Endothelial cell of umbilical vein (primary cell): ENCODE measurements at regions not wholly inside any gene's neighbourhood (a gene's known extent, or its start where the extent isn't known, plus 50 kb on each side); places are given as distances from the start of the nearest gene placed in this dataset.

Experiments
- BruUV-seq: library from RNA; stranded (reverse); fragments of 400-500 nt; replicated peaks from 2 replicates; lab custom pipeline; 2021; lab: Mats Ljungman, UMichigan
- CTCF ChIA-PET: fragments of 300-600, 350-600 bp; sonication (Branson Sonifier 250); formaldehyde crosslinking; loops from one replicate; lab custom pipeline; 2021; ENCODE audit warnings: antibody characterized with exemption, inconsistent platforms; lab: Charles Lee
- POLR2A ChIA-PET: fragments of 300-600, 350-600 bp; sonication (Branson Sonifier 250); formaldehyde crosslinking; loops from one replicate; lab custom pipeline; 2021; ENCODE audit warnings: antibody characterized with exemption, inconsistent platforms; lab: Charles Lee
- DNase-seq: peaks from one replicate; pipeline ENCODE4 v3.0.0-alpha.2; 2011; ENCODE audit warnings: low read depth, low spot score
- FAIRE-seq: peaks from 2 replicates; lab custom pipeline; 2011; peaks lifted over from hg19 to GRCh38; lab: Jason Lieb, UNC
- H2AFZ ChIP-seq: 2 replicates; pipeline ENCODE4 v1.6.0; 2012; ENCODE audit warnings: low read depth, low read length, control low read depth, inconsistent platforms
- H3K27ac ChIP-seq: 2 replicates; pipeline ENCODE4 v1.5.1; 2011; ENCODE audit warnings: low read depth, mild to moderate bottlenecking, control low read depth, low read length, moderate library complexity; ENCODE audit not compliant: insufficient read depth
- H3K27me3 ChIP-seq, 2 experiments: 2 replicates each; pipeline versions ENCODE4 v1.6.0 to v1.6.1; 2011; ENCODE audit warnings: low read length in 2 of 2, mixed read lengths in 1 of 2; ENCODE audit not compliant: control insufficient read depth in 2 of 2, insufficient read depth in 2 of 2
- H3K36me3 ChIP-seq, 2 experiments: 2 replicates in 1 of 2; 3 replicates in 1 of 2; pipeline ENCODE4 v1.5.1; 2011; ENCODE audit warnings: low read length in 2 of 2, mild to moderate bottlenecking in 1 of 2, moderate library complexity in 1 of 2; ENCODE audit not compliant: control insufficient read depth in 2 of 2, insufficient read depth in 2 of 2; ENCODE audit errors: extremely low read depth in 1 of 2
- H3K4me1 ChIP-seq: 3 replicates; pipeline ENCODE4 v1.5.1; 2011; ENCODE audit warnings: mild to moderate bottlenecking, low read length; ENCODE audit not compliant: control insufficient read depth, insufficient read depth; ENCODE audit errors: extremely low read depth
- H3K4me2 ChIP-seq: 2 replicates; pipeline ENCODE4 v1.6.1; 2011; ENCODE audit warnings: low read length, control low read depth, mixed read lengths; ENCODE audit not compliant: insufficient read depth
- H3K4me3 ChIP-seq, 3 experiments: fragments of 200-600 bp in 1 of 3; sonication (generic), shearing (Covaris generic) in 1 of 3; replicated peaks in 1 of 3; 2 replicates each; pipeline ENCODE4 v1.5.1; 2011 to 2016; ENCODE audit warnings: control low read depth in 3 of 3, low read length in 3 of 3, mild to moderate bottlenecking in 2 of 3, inconsistent platforms in 1 of 3, low read depth in 1 of 3, moderate library complexity in 1 of 3; ENCODE audit not compliant: insufficient read depth in 1 of 3
- H3K79me2 ChIP-seq: 2 replicates; pipeline ENCODE4 v1.6.0; 2012; ENCODE audit warnings: low read length, inconsistent platforms; ENCODE audit not compliant: control insufficient read depth, insufficient read depth
- H3K9ac ChIP-seq: replicated peaks from 2 replicates; pipeline ENCODE3; 2011; ENCODE audit warnings: low read length, control low read depth; ENCODE audit not compliant: insufficient read depth; ENCODE audit errors: extremely low read depth
- H3K9me1 ChIP-seq: replicated peaks from 3 replicates; pipeline ENCODE4 v1.6.0; 2011; ENCODE audit warnings: mild to moderate bottlenecking, low read length; ENCODE audit not compliant: control insufficient read depth, insufficient read depth; ENCODE audit errors: extremely low read depth
- H3K9me3 ChIP-seq: replicated peaks from 2 replicates; pipeline ENCODE4 v1.5.1; 2012; ENCODE audit warnings: low read length, inconsistent platforms; ENCODE audit not compliant: control insufficient read depth, insufficient read depth
- H4K20me1 ChIP-seq: replicated peaks from 2 replicates; pipeline ENCODE3; 2011; ENCODE audit warnings: mild to moderate bottlenecking, low read length; ENCODE audit not compliant: control insufficient read depth, insufficient read depth; ENCODE audit errors: extremely low read depth
- EZH2 ChIP-seq: IDR thresholded peaks from 2 replicates; pipeline ENCODE4 v1.6.1; 2012; ENCODE audit warnings: borderline replicate concordance, low read depth, mild to moderate bottlenecking, moderate library complexity, low read length, inconsistent platforms; ENCODE audit not compliant: severe bottlenecking
- GATA2 ChIP-seq: IDR thresholded peaks from 2 replicates; pipeline ENCODE4 v1.7.0; 2011; ENCODE audit warnings: low read depth, mild to moderate bottlenecking, moderate library complexity, mixed read lengths, low read length; ENCODE audit not compliant: insufficient read length, insufficient read depth
- JUN ChIP-seq: IDR thresholded peaks from 2 replicates; pipeline ENCODE4 v1.6.1; 2011; ENCODE audit warnings: borderline replicate concordance, low read depth; ENCODE audit not compliant: insufficient read length, insufficient read depth
- MYC ChIP-seq: IDR thresholded peaks from one replicate; pipeline ENCODE4 v1.6.1; 2011; ENCODE audit warnings: mild to moderate bottlenecking, low read depth, low read length
- POLR2A ChIP-seq: IDR thresholded peaks from 2 replicates; pipeline ENCODE4 v1.6.1; 2012; ENCODE audit warnings: low read depth, mild to moderate bottlenecking, control low read depth, low read length
- POLR2AphosphoS5 ChIP-seq: IDR thresholded peaks from 2 replicates; pipeline ENCODE4 v1.6.1; 2012; ENCODE audit warnings: low read depth, mild to moderate bottlenecking, control low read depth, low read length, moderate library complexity; ENCODE audit not compliant: insufficient read depth
- dilution Hi-C: fragments of 300-500 bp; cut with MboI; formaldehyde crosslinking; loops from one replicate; pipeline ENCODE4 v1.15.0; 2019; ENCODE audit warnings: low sequenced_read_pairs; ENCODE audit not compliant: extremely low pct_ligation_motif_present
- intact Hi-C: fragments of 100-400 bp; cut with micrococcal nuclease; formaldehyde crosslinking; loops from one replicate; pipeline ENCODE4 v1.10.0; 2022
- TF ChIP-seq, protein P1 (sequence below), 2 donors: IDR thresholded peaks; 1 replicate in 1 of 2; 2 replicates in 1 of 2; pipeline ENCODE4 v1.5.1; 2011; ENCODE audit warnings: low read length in 2 of 2, mild to moderate bottlenecking in 2 of 2, moderate library complexity in 2 of 2, control low read depth in 1 of 2, inconsistent platforms in 1 of 2, low read depth in 1 of 2; ENCODE audit not compliant: insufficient read depth in 1 of 2; ENCODE audit errors: extremely low read depth in 1 of 2
- TF ChIP-seq, protein P2 (sequence below): IDR thresholded peaks from 2 replicates; pipeline ENCODE4 v1.6.1; 2011; ENCODE audit not compliant: insufficient read depth, insufficient read length

DNA sequence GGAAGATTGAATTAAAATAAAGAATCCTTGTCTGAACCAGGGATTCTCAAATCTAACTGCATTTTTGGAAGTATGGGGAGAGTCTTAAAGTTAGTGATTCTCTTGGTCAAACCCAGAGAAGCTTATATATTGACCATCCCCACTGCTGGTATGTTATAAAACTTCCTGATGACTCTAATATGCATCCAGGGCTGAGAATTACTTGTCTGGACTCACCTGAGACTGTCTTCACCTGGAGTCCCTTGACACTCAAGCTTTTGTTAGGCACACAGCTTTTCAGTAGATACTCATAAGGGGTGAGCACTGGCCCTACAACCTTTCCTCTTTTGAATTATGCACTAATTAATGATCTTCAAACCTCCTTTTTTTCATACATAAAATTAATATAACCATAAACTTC lies 149.6 kb upstream of the GULP1 start:
- H4K20me1 ChIP-seq = no peaks in the 10 kb centered on the region
- POLR2A ChIA-PET = no interaction called here
- CTCF ChIA-PET = interaction anchor here (0.8 to 1.0 kb wide), 2 partner anchors 10 to 20 kb away, joined by 3 to 4 read pairs; no protein-coding TSS in a partner anchor
- H3K36me3 ChIP-seq = no peaks in the 10 kb centered on the region
- FAIRE-seq (no peak), DNase-seq (peak; percentile 6)
- H3K27me3 ChIP-seq = no peaks in the 10 kb centered on the region
- dilution Hi-C loops = no loop called here
- no peak overlapping the region for H3K9ac ChIP-seq
- no TSS peak for BruUV-seq
- no peak overlapping the region for H3K4me3 ChIP-seq
- no peaks in the 10 kb centered on the region for H3K9me1 ChIP-seq
- H3K79me2 ChIP-seq = no peaks in the 10 kb centered on the region
- no peaks in the 10 kb centered on the region for H3K9me3 ChIP-seq
- H3K4me2 ChIP-seq = no peak overlapping the region
- intact Hi-C loops = no loop called here
- H3K4me1 ChIP-seq = peaks cover 6% of the 10 kb centered on the region
- no peak for TF ChIP-seq POLR2A
- TF ChIP-seq GATA2 = no peak
- TF ChIP-seq, protein P1, sequence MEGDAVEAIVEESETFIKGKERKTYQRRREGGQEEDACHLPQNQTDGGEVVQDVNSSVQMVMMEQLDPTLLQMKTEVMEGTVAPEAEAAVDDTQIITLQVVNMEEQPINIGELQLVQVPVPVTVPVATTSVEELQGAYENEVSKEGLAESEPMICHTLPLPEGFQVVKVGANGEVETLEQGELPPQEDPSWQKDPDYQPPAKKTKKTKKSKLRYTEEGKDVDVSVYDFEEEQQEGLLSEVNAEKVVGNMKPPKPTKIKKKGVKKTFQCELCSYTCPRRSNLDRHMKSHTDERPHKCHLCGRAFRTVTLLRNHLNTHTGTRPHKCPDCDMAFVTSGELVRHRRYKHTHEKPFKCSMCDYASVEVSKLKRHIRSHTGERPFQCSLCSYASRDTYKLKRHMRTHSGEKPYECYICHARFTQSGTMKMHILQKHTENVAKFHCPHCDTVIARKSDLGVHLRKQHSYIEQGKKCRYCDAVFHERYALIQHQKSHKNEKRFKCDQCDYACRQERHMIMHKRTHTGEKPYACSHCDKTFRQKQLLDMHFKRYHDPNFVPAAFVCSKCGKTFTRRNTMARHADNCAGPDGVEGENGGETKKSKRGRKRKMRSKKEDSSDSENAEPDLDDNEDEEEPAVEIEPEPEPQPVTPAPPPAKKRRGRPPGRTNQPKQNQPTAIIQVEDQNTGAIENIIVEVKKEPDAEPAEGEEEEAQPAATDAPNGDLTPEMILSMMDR (IDR thresholded peaks at IDR 0.05; ENCODE audit: extremely low read depth in 1 of 2, insufficient read depth in 1 of 2, low read depth in 1 of 2, low read length in 2 of 2) = no peak
- no peak for TF ChIP-seq MYC
- no peak for TF ChIP-seq JUN
- peak overlapping the region; percentile 27 for H2AFZ ChIP-seq
- H3K27ac ChIP-seq = no peak overlapping the region

DNA sequence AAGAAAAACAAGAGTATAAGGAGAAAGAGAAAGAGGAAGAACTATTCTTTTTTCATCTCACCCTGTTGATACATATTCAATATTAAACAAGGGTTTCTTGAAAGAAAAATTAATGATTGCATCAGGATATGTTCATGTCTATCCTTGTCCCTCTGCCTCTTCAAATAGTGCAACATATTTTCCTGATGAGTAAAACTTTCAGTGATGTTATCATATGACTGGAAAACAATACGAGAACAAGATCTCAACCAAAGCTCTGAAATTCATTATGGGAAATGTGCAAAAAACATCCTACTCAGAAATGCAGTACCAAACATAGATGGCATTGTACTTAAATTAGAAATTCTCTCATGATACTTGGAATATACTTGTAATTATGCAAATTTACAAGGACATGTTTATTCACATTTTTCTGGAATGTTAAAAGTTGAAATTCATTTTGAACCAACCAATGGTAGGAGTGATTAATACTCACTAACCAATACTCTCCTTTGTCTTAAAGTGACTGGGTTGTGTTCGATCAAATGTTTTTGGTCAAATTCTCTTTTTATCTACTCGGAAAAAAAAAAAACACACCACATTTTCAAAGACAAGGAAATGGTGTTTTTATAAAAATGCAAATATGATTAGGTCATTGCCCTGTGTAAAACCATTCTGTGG lies 148.9 kb upstream of the GULP1 start:
- no peaks in the 10 kb centered on the region for H3K9me3 ChIP-seq
- DNase-seq (peak; percentile 45), FAIRE-seq (peak; percentile 77)
- H3K27me3 ChIP-seq = no peaks in the 10 kb centered on the region
- BruUV-seq = no TSS peak
- H3K4me3 ChIP-seq = no peak overlapping the region
- no peaks in the 10 kb centered on the region for H3K9me1 ChIP-seq
- no peaks in the 10 kb centered on the region for H3K36me3 ChIP-seq
- ChIA-PET CTCF (interaction anchor here (1.0 kb wide), 1 partner anchor 9 kb away, joined by 3 read pairs; no protein-coding TSS in a partner anchor), POLR2A (no interaction called here)
- H3K79me2 ChIP-seq = no peaks in the 10 kb centered on the region
- H4K20me1 ChIP-seq = no peaks in the 10 kb centered on the region
- intact Hi-C loops = no loop called here
- H3K9ac ChIP-seq = no peak overlapping the region
- H3K27ac ChIP-seq = no peak overlapping the region
- H3K4me1 ChIP-seq = peaks cover 6% of the 10 kb centered on the region
- TF ChIP-seq MYC = no peak
- TF ChIP-seq POLR2AphosphoS5 = no peak
- TF ChIP-seq, protein P1 (IDR thresholded peaks at IDR 0.05; ENCODE audit: extremely low read depth in 1 of 2, insufficient read depth in 1 of 2, low read depth in 1 of 2, low read length in 2 of 2) = no peak
- TF ChIP-seq GATA2 = peak; percentile 28
- TF ChIP-seq, protein P2, sequence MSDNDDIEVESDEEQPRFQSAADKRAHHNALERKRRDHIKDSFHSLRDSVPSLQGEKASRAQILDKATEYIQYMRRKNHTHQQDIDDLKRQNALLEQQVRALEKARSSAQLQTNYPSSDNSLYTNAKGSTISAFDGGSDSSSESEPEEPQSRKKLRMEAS = no peak
- TF ChIP-seq JUN = peak; percentile 12
- TF ChIP-seq EZH2 = no peak
- TF ChIP-seq POLR2A = no peak
- H3K4me2 ChIP-seq = peak overlapping the region; percentile 12
- dilution Hi-C loops = no loop called here
- H2AFZ ChIP-seq = no peak overlapping the region
